OCI-LY3 (cell line): ENCODE measurements at regions not wholly inside any gene's neighbourhood (a gene's known extent, or its start where the extent isn't known, plus 50 kb on each side); places are given as distances from the start of the nearest gene placed in this dataset.

Source experiments
- H2AFZ ChIP-seq: fragments of 200-600, 300-600 bp; shearing (Covaris generic); 2 replicates; pipeline ENCODE4 v1.6.0; 2014; ENCODE audit warnings: antibody characterized with exemption, low read depth, low read length
- H3K27ac ChIP-seq: fragments of 200-600, 300-600 bp; sonication (generic); 2 replicates; pipeline ENCODE4 v1.5.1; 2014; ENCODE audit warnings: mild to moderate bottlenecking, low read length, moderate library complexity, mixed read lengths
- H3K27me3 ChIP-seq: fragments of 200-600, 300-600 bp; sonication (generic); 2 replicates; pipeline ENCODE4 v1.6.1; 2014; ENCODE audit warnings: low read depth, low read length, mixed read lengths
- H3K36me3 ChIP-seq: fragments of 200-600, 300-600 bp; sonication (generic); replicated peaks from 2 replicates; pipeline ENCODE3; 2014; ENCODE audit warnings: low read depth, low read length, mixed read lengths
- H3K4me1 ChIP-seq: fragments of 300-600, 200-600 bp; sonication (generic); 2 replicates; pipeline ENCODE4 v1.6.1; 2014; ENCODE audit warnings: low read length, mixed read lengths
- H3K4me2 ChIP-seq: fragments of 200-600, 300-600 bp; sonication (generic); 2 replicates; pipeline ENCODE4 v1.6.1; 2014; ENCODE audit warnings: low read length, mixed read lengths
- H3K4me3 ChIP-seq: fragments of 300-600, 200-600 bp; sonication (generic); 2 replicates; pipeline ENCODE4 v1.5.1; 2014; ENCODE audit warnings: antibody characterized with exemption, mild to moderate bottlenecking, low read length, moderate library complexity
- H3K79me2 ChIP-seq: fragments of 300-600, 200-600 bp; shearing (Covaris generic); 2 replicates; pipeline ENCODE4 v1.6.1; 2014; ENCODE audit warnings: mild to moderate bottlenecking, low read length, mixed read lengths
- H3K9ac ChIP-seq: fragments of 300-600, 200-600 bp; shearing (Covaris generic); 2 replicates; pipeline ENCODE4 v1.6.0; 2014; ENCODE audit warnings: mild to moderate bottlenecking, low read length, moderate library complexity
- H3K9me3 ChIP-seq: fragments of 200-600, 300-600 bp; shearing (Covaris generic); 2 replicates; pipeline ENCODE4 v1.6.1; 2014; ENCODE audit warnings: low read length, mixed read lengths; ENCODE audit not compliant: insufficient read depth
- H4K20me1 ChIP-seq: fragments of 200-600, 300-600 bp; sonication (generic); 2 replicates; pipeline ENCODE4 v1.6.1; 2016; ENCODE audit warnings: low read length, mixed read lengths; ENCODE audit not compliant: insufficient read depth
- CTCF ChIP-seq: fragments of 200-600, 300-600 bp; sonication (generic); IDR thresholded peaks from 2 replicates; pipeline ENCODE4 v1.5.1; 2014; ENCODE audit warnings: antibody characterized with exemption, low read length, low read depth
- EZH2phosphoT487 ChIP-seq: fragments of 200-600 bp; shearing (Covaris generic); IDR thresholded peaks from 2 replicates; pipeline ENCODE4 v1.6.1; 2018; ENCODE audit warnings: antibody characterized with exemption, mixed run types, low read depth

DNA sequence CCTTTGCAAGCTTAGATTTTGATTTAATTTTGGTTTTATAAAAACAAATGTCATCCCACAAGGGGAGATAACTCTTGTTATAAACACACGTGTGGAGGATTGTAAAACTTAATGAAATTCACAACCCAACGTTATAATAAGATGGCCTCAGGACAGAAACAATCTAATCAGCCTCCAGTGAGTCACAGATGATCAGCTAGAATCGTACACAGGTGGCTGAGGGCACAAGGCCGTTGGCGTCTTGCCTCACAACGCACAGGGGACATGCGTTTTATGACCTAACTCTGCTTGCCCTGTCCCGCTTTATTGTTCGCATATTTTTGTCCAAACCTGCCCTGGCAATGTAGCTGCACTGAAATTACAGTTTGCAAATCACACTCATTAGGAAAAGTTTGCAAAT lies 121.9 kb upstream of the PDZRN3 start:
- H3K9me3 ChIP-seq: no peaks in the 10 kb centered on the region
- no peak overlapping the region for H3K27ac ChIP-seq
- no peaks in the 10 kb centered on the region for H3K4me1 ChIP-seq
- H3K36me3 ChIP-seq: no peaks in the 10 kb centered on the region
- H3K4me2 ChIP-seq: no peak overlapping the region
- no peak overlapping the region for H3K4me3 ChIP-seq
- H4K20me1 ChIP-seq: no peaks in the 10 kb centered on the region
- H2AFZ ChIP-seq: no peak overlapping the region
- no peak overlapping the region for H3K9ac ChIP-seq
- no peaks in the 10 kb centered on the region for H3K79me2 ChIP-seq
- no peak for TF ChIP-seq EZH2phosphoT487
- TF ChIP-seq CTCF: no peak
- no peaks in the 10 kb centered on the region for H3K27me3 ChIP-seq

GRCh38 chr3:73745526-73746191 lies 120.9 kb upstream of the PDZRN3 start:
- no peak overlapping the region for H3K4me3 ChIP-seq
- H4K20me1 ChIP-seq: no peaks in the 10 kb centered on the region
- H3K36me3 ChIP-seq: no peaks in the 10 kb centered on the region
- no peak overlapping the region for H3K4me2 ChIP-seq
- no peaks in the 10 kb centered on the region for H3K4me1 ChIP-seq
- H2AFZ ChIP-seq: no peak overlapping the region
- no peaks in the 10 kb centered on the region for H3K79me2 ChIP-seq
- no peaks in the 10 kb centered on the region for H3K27me3 ChIP-seq
- no peak overlapping the region for H3K27ac ChIP-seq
- H3K9me3 ChIP-seq: no peaks in the 10 kb centered on the region
- H3K9ac ChIP-seq: no peak overlapping the region
- TF ChIP-seq CTCF (no peak), EZH2phosphoT487 (no peak)

- H4K20me1 ChIP-seq: no peaks in the 10 kb centered on the region
- H3K27ac ChIP-seq: no peak overlapping the region
- no peak overlapping the region for H3K9ac ChIP-seq
- no peak for TF ChIP-seq CTCF
- TF ChIP-seq EZH2phosphoT487: no peak
- no peaks in the 10 kb centered on the region for H3K79me2 ChIP-seq
- H3K4me2 ChIP-seq: no peak overlapping the region
- H3K27me3 ChIP-seq: no peaks in the 10 kb centered on the region
- no peaks in the 10 kb centered on the region for H3K9me3 ChIP-seq
- no peak overlapping the region for H2AFZ ChIP-seq
- no peaks in the 10 kb centered on the region for H3K4me1 ChIP-seq
- no peak overlapping the region for H3K4me3 ChIP-seq
- no peaks in the 10 kb centered on the region for H3K36me3 ChIP-seq
These were observed 118.8 kb upstream of the PDZRN3 start for GRCh38 chr3:73743551-73743950.

- H3K4me3 ChIP-seq: no peak overlapping the region
These were observed 115.2 kb upstream of the PDZRN3 start for GRCh38 chr3:73739791-73740453.

More at GRCh38 chr3:73739791-73740453, 115.2 kb upstream of the PDZRN3 start:
- no peaks in the 10 kb centered on the region for H3K27me3 ChIP-seq
- TF ChIP-seq CTCF (no peak), EZH2phosphoT487 (no peak)
- H3K9me3 ChIP-seq: no peaks in the 10 kb centered on the region
- H3K79me2 ChIP-seq: no peaks in the 10 kb centered on the region
- no peaks in the 10 kb centered on the region for H3K36me3 ChIP-seq
- no peak overlapping the region for H3K27ac ChIP-seq
- H3K4me1 ChIP-seq: no peaks in the 10 kb centered on the region
- no peaks in the 10 kb centered on the region for H4K20me1 ChIP-seq
- H3K9ac ChIP-seq: no peak overlapping the region
- H2AFZ ChIP-seq: no peak overlapping the region
- no peak overlapping the region for H3K4me2 ChIP-seq
